CD4-positive, alpha-beta T cell treated with Interleukin-2 at 100 ng/mL for 4 hours (primary cell): ENCODE measurements at regions not wholly inside any gene's neighbourhood (a gene's known extent, or its start where the extent isn't known, plus 50 kb on each side); places are given as distances from the start of the nearest gene placed in this dataset.

Experiments used
- DNase-seq: peaks from one replicate; pipeline ENCODE4 v3.0.0-alpha.2; 2020; ENCODE audit warnings: low spot score

DNA sequence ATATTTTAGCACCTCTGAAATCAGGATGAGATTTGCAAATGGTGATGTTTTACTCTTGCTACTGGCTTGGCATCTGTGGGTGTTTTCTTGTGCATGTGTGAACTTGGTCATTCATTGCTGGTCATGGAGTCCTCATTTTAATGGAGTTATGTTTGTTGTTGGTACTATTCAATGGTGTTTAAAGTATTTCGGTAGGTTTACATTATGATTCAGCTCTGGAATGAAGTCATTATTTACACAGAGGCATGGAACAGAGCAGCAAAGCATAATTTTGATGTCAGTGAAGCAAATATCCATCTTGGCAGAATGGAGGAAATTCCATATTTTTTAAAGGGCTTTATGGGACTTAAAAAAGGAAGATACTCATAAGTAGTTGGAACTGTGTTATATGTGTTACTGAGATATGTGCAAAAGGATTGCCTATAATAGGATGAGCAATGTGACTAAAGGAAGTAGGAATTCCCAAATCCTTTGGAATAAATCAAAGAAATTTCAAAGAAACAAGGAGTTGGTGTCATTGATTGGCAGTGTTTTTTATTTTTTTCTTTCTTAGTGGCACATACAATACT, 147.4 kb downstream of the ACTBL2 start:
- no peak for DNase-seq

DNA sequence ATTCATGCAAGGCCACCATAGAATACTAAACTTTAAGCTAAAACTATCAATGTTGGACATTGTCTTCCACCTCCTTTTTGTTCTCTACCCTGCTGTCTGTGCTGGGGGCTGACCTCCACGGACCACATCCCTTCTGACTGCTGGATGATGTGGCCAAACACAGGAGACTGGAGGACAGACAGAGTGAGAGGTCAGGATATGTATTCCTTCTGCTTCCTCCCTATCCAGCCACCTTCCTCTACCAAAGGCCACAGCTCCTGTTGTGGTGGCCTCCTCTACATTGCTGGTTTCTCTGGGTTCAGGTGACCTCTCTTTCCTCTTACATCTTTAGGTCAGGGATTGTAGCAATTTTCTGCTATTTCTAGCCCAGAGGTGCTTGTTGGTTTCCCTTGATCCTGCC, 148.1 kb downstream of the ACTBL2 start:
- DNase-seq, result no peak

DNA sequence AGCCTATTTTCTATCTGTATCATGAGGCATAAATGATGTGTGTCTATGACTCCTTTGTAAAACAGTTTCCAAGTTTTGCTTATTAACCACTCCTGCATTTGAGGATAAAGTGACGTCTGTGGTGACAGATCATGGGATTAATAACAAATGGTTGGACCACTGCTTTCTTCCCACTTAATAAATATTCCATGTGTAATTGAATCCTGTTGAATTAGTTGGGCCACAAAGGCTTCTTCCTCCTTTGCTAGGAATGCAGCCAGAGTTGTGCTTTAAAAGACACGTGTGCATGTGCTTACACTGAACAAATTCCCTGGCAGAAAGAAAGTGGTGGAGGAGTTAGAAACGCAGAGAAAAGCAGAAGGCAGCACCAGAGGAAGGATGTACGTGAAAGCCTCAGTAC, 150.2 kb downstream of the ACTBL2 start:
- DNase-seq, result no peak

DNA sequence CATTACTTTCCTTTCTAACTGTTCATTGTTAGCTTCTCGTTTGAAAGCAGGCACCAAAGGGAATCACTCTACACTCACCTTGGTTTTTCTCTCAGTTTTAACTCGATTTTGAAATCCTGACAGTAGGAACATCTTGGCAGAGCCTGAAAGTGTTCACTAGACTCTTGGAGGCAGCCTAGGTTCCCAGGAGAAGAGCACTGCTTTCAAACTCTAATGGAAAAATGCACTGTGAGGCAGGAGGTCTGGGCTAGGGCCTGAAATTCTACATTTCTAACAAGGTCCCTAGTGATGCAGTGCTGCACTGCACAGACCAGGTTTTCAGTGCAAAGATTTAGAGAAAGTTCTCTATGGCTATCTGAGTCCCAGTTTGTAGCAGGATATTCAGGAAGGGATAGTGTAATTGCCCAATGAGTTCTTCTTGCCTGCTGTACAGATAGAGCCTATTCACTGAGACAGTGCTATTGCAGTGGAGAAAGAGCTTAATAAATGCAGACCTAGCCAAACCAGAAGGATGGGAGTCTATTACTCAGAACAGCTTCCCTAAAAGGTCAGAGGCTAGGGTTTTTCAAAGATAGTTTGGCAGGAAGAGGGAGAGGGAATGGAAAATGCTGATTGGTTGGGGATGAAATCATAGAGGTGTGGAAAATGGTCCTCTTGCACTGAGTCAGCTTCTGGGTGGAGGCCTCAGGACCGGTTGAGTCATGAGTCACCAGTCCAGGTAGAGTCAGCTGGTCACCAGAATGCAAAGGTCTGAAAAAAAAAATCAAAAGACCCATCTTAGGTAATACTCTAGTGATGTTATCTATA, 153.9 kb downstream of the GPBP1 start:
- DNase-seq, result no peak

DNA sequence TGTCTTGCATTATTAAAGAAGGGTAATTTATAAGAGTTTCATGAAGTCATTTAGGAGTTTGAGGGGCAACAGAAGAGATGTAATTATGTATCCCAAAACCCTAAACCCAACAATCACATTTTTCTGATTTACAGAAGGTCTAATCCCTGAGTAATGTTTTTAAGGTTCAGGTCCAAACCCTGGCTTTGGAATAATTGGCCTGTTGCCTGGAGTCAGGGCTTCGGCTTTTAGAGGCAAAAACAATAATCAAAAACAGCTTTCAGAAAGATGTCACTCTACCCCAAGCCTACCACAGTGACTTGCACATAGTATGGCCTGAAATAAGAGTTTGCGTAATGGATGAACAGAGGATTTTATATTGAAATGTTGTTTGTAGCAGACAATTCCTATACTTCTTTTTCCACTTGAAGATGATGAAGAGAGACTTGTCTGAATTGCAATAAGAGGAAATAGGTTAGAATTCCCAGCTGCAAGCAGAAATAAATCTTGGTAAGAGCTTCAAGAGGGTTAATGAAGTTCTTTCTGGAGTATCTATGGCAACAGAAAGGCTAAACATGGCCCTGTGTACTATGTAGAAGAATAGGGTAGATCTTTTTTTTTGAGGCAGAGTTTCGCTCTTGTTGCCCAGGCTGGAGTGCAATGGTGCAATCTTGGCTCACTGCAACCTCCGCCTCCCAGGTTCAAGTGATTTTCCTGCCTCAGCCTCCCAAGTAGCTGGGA, 152.0 kb downstream of the GPBP1 start:
- no peak for DNase-seq

DNA sequence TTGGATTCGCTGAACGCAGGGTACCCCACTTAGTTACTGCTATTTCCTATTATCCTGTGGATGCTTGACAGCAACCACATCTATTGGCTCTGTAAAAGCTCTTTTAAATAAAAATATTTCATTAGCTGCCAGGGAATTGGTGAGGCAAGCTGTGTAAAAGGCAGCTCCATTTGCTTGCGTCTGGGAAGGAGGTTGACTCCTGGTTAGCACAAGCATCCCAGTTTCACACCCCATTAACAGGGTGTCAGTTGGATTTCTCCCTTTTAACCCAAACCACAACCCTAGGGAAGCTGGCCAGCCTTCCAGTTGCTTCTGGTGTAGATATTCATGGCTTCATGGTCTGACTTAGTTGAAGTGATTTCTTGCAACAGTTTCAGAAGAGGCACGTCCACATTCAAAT, 151.0 kb downstream of the GPBP1 start:
- DNase-seq, result no peak

DNA sequence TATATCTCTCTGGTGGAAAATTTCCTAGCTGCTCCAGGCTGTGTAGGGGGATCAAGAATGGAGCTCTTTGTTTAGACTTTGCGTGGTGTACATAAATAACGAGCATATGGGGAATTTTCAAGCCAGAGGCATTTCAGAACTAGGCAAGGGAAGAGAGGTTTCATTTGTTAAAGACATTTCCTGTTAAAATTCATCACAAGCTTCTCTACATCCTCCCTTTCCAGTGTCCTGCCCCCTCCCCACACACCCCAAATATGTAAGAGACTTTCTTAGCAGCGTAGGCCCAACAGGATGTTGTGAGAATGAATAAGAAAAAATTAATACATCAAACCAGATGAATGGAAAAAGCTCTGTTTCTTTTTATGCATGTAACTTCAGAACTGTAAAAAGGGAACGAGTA, 150.3 kb downstream of the GPBP1 start:
- DNase-seq, result no peak

DNA sequence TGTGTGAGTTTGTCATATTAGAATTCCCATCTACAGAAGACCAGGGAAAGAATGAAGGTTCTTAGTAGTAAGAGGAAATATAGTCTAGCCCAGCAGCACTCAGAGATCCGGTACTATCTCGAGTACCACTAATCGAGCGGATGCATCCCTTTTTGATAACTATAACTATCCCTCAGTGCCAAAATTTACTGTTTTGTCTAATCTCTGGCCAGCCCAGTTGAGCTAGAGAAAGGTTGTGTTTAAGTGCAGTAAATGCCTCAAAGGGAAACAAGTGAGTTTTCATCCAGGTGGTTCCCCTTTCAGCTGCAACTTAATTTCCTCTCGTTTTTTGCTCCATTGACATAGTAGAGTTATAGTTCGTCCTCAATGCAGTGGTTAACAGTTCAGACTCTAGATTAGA, 146.7 kb downstream of the GPBP1 start:
- DNase-seq, result no peak

DNA sequence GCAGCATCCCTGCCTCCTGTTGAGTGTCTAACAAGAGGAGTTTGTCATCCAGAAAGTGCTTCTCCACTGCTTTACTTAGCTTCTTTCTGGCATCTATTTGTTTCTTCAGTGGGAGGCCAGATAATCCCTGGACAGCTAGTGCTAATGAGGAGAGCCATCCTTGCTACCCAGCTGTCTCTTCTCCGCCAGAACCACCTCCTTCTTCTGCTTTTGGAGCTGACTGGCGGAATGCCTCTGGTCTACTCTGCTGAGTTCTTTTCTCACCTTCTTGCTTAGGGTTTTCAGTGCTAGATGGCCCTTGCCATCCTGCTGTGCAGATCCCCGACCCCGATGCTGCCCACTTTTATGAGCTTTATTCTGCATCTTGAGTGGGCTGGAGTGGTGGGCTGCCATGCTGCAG, 145.8 kb downstream of the GPBP1 start:
- no peak for DNase-seq

DNA sequence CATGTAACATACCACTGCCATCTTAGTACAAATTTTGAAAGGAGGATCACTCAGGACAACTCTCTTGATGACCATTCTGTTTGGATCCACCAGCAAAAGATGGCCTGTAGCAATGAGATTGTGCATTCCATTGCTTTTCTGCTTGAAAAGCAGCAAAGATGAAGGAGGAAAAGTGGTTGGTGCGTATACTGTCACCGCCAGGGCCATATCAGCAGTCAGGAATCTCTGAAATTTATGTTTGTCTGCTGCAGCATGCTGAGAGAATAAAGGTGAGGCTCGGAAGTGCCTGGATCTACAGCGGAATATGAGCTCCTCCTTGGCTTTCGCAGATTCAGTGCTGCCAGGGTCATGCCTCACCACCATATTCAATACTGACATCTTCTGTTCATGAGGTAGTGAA, 144.4 kb downstream of the GPBP1 start:
- no peak for DNase-seq

DNA sequence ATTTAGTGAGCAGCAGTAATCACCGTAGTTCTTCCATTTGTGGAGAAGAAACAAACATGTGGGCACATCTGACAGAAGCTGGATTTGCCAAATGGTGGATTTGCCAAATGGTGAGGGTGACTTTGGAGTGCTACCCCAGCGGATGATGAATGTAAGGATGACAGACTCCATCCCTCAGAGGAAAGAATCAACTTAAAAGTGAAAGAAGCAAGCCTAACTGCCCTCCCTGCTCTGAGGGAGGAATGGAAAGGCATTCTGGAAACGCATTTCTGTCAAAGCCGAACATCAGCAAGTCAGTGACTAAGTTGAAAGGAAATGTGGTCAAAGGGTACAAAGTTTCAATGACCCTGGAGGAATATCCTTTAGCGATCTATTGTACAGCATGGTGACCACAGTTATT, 143.5 kb downstream of the GPBP1 start:
- DNase-seq, result no peak

DNA sequence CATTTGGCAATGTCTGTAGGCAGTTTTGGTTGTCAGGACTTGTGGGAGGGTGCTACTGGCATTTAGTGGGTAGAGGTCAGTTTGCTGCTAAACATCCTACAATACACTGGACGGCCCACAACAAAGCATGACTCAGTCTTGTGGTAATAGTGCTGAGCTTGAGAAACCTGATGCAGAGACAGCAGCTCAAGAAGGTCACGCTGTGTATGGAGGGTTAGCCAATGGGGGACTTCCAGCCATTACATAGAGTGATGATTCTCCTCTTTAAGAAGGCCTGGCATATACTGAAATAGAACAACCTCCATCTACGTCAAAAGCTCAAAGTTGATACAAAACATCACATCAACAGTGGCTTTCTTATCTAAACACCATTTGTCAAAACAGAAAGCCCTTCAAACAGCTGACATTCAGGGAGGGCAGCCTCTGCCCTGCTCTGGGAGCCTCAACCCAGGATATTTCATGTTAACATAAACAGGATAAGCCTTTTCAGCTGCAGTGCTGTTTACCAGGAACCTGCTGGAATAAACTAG, 143.0 kb downstream of the GPBP1 start:
- DNase-seq, result no peak

DNA sequence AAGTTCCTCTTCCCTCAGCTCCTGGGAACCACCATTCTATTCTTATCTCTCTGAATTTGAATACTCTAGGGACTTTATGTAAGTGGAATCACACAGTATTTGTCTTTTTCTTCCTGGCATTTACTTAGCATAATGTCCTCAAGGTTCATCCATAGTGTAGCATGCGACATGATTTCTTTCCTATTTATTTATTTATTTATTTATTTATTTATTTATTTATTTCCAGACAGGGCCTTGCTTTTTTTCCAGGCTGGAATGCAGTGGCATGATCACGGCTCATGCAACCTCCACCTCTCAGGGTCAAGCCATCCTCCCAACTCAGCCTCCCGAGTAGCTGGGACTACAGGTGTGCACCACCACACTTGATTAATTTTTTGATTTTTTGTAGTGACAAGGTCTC, 142.1 kb downstream of the GPBP1 start:
- DNase-seq, result no peak
